Esophagus (tissue), 2 donors: ENCODE measurements at regions not wholly inside any gene's neighbourhood (a gene's known extent, or its start where the extent isn't known, plus 50 kb on each side); places are given as distances from the start of the nearest gene placed in this dataset.

Experiments used
- H3K27ac ChIP-seq, 2 donors: one replicate each; pipeline ENCODE4 v1.5.1; 2013; ENCODE audit warnings: low read depth in 2 of 2, mild to moderate bottlenecking in 2 of 2, inconsistent platforms in 1 of 2, low read length in 1 of 2, moderate library complexity in 1 of 2
- H3K27me3 ChIP-seq, 2 donors: one replicate each; pipeline ENCODE4 v1.6.1; 2013; ENCODE audit warnings: low read length in 2 of 2, control low read depth in 1 of 2, mild to moderate bottlenecking in 1 of 2; ENCODE audit not compliant: insufficient read depth in 2 of 2, control insufficient read depth in 1 of 2
- H3K36me3 ChIP-seq, 2 donors: one replicate each; pipeline ENCODE4 v1.6.1; 2013; ENCODE audit warnings: low read length in 1 of 2; ENCODE audit not compliant: control insufficient read depth in 2 of 2, insufficient read depth in 2 of 2
- H3K4me1 ChIP-seq, 2 donors: one replicate each; pipeline ENCODE4 v1.6.1; 2013; ENCODE audit warnings: low read length in 1 of 2; ENCODE audit not compliant: control insufficient read depth in 2 of 2, insufficient read depth in 2 of 2
- H3K4me3 ChIP-seq, 2 donors: one replicate each; pipeline ENCODE4 v1.5.1; 2013; ENCODE audit warnings: low read length in 2 of 2, mild to moderate bottlenecking in 2 of 2, low read depth in 1 of 2, moderate library complexity in 1 of 2
- H3K9me3 ChIP-seq, 2 donors: one replicate each; pipeline ENCODE4 v1.6.1; 2013; ENCODE audit warnings: mild to moderate bottlenecking in 2 of 2, low read depth in 1 of 2, low read length in 1 of 2, moderate library complexity in 1 of 2; ENCODE audit not compliant: control insufficient read depth in 2 of 2, insufficient read depth in 1 of 2
- WGBS, 2 donors: extraction: QIAGEN DNeasy Blood & Tissue Kit; methylation state at CpG; one replicate each; pipeline ENCODE4 v1.1.7; 2013; 5-methylcytosine and 5-hydroxymethylcytosine counted together
- donor health status: healthy with polysubstance abuse.
- donor health status: Bipolar disorder and iron deficiency.

- Histone ChIP-seq H3K36me3 (no peaks in the 10 kb centered on the region), H3K27ac (no peak overlapping the region), H3K4me3 (no peak overlapping the region), H3K9me3 (no peaks in the 10 kb centered on the region), H3K4me1 (peaks cover 0 to 3% of the 10 kb centered on the region in 2 donors), H3K27me3 (no peaks in the 10 kb centered on the region)
- WGBS, 2 donors: 88 to 92% methylated on average over 9 of the region's 9 CpGs
Observed at GRCh38 chr7:69363136-69363535, 235.1 kb upstream of the AUTS2 start.

DNA sequence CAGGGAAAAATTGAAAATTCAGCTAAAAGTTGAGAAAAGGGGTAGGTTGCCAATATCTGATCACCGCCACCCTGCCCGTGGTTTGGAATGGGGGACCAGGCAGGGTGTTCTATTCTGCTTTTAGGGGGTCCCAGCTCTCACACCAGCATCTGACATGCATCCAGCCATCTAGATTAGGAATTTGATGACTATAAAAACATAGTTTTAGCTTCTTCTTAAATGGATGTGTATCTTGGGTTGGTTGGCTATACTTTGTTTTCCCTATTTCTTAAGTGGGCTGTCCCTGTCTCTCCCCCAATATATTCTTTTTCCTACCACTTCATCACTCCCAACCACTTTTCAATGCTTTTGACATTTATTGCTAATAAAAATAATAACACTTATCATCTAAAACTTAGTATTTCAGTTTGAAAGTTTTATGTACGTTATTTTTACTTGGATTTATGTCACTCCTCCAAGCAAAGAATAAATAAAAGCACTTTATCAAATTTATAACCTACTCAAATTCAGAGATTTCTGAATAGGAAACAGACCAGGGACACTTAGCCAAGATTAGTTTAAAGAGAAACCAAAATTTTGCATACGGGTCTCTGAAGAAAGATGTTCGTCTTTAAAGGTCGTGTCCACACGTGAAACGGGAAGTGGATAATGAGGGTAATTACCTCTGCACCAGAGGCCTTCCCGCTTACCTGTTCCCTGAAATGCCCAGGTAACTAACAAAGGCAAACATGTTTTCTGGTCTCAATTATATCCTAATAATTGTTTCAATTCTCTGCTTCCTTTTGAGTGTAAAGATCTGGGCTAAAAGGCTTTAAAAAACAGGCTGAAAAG, 233.2 kb upstream of the AUTS2 start:
- Histone ChIP-seq H3K27me3 (no peaks in the 10 kb centered on the region), H3K36me3 (no peaks in the 10 kb centered on the region), H3K9me3 (no peaks in the 10 kb centered on the region), H3K4me1 (peaks cover 0 to 3% of the 10 kb centered on the region in 2 donors), H3K27ac (no peak overlapping the region), H3K4me3 (no peak overlapping the region)
- WGBS, 2 donors: 73 to 74% methylated on average over 9 of the region's 9 CpGs

GRCh38 chr7:69365651-69366192, 232.6 kb upstream of the AUTS2 start:
- H3K4me3 ChIP-seq: no peak overlapping the region
- H3K36me3 ChIP-seq: no peaks in the 10 kb centered on the region
- no peaks in the 10 kb centered on the region for H3K9me3 ChIP-seq
- H3K27me3 ChIP-seq: no peaks in the 10 kb centered on the region
- no peak overlapping the region for H3K27ac ChIP-seq
- 55 to 59% methylated on average over 13 of the region's 13 CpGs for WGBS, 2 donors
- no peaks in the 10 kb centered on the region for H3K4me1 ChIP-seq

DNA sequence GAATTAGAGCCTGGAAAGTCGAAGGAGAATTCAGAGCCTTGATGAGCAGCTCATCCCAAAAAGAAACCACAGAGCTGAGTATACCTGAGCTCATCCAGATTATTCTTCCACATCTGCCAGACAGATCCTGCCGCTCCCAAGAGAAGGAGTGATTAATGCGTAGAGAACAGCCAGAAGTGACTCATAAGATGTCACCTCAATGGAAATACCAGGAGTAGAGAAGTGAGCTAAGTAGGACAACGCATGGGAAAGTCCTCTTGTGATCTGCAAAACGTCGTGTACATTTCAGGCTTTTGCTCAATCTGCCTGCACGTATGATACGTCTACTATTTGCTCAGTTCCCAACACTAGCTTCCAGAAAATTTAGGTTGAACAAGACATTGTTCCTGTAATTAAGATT, 230.5 kb upstream of the AUTS2 start:
- Histone ChIP-seq H3K4me1 (no peaks in the 10 kb centered on the region), H3K27me3 (no peaks in the 10 kb centered on the region), H3K9me3 (no peaks in the 10 kb centered on the region), H3K4me3 (no peak overlapping the region), H3K27ac (no peak overlapping the region), H3K36me3 (no peaks in the 10 kb centered on the region)
- 55 to 64% methylated on average over 8 of the region's 8 CpGs for WGBS, 2 donors

GRCh38 chr7:69373171-69374043, 224.9 kb upstream of the AUTS2 start:
- 54 to 61% methylated on average over 6 of the region's 6 CpGs for whole genome bisulfite sequencing, 2 donors
- H3K27ac ChIP-seq: no peak overlapping the region
- H3K4me3 ChIP-seq: no peak overlapping the region
- no peaks in the 10 kb centered on the region for H3K27me3 ChIP-seq
- no peaks in the 10 kb centered on the region for H3K36me3 ChIP-seq
- H3K9me3 ChIP-seq: no peaks in the 10 kb centered on the region
- H3K4me1 ChIP-seq: no peaks in the 10 kb centered on the region

DNA sequence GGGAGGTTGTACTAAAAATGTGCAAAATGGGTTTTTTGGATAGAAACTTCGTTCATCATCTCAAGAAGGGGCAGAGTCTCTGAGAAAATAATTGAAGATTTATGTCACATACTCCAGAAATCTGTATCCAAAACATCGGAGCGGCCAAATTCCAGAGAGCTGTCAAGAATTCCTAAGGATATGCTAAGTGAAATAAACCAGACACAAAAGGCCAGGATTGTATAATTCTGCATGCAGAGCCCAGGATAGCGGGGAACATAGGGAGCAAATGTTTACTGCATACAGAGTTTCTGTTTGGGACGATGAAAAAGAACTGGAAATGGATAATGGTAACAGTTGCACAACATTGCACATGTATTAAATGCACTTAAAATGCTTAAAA, 224.2 kb upstream of the AUTS2 start:
- Histone ChIP-seq H3K4me1 (no peaks in the 10 kb centered on the region), H3K27ac (no peak overlapping the region), H3K27me3 (no peaks in the 10 kb centered on the region), H3K4me3 (no peak overlapping the region), H3K9me3 (no peaks in the 10 kb centered on the region), H3K36me3 (no peaks in the 10 kb centered on the region)
- WGBS, 2 donors: 61 to 71% methylated on average over 5 of the region's 5 CpGs

- H3K4me3 ChIP-seq: no peak overlapping the region
- no peaks in the 10 kb centered on the region for H3K4me1 ChIP-seq
- no peaks in the 10 kb centered on the region for H3K36me3 ChIP-seq
- 58 to 63% methylated on average over 5 of the region's 5 CpGs for WGBS, 2 donors
- H3K9me3 ChIP-seq: no peaks in the 10 kb centered on the region
- H3K27ac ChIP-seq: no peak overlapping the region
- no peaks in the 10 kb centered on the region for H3K27me3 ChIP-seq
Observed at GRCh38 chr7:69377191-69377590, 221.1 kb upstream of the AUTS2 start.

DNA sequence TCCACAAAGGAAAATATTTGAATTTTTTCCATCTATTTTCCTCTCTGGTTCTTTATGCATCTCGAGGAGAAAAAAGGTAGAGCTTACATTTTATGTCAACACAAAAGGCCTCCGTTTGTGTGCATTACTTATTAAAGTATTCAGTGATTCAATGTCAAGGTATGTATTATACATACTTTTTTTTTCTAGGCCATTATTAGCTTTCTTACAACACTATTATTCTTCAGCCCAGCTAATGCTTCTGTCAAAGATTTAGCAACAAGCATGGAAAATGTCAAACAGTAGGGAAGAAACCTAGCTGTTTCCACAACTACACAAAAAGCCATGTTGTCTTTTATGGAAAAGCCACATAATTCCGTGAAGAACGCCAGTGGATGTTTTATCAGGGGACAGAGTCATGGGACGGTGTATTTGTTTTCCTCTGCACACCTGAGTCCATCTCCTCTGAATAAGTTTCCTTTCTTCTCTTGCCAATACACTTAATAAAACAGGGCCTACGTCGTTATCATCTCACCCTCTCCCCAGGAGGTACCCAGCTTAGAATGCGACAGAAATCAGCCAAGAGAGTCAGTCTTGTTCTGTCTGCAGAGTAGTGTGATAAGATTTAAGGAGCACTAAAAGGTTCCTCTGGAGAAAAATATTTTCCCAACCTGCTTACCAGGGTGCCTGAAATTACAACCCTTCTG, 209.7 kb upstream of the AUTS2 start:
- Histone ChIP-seq H3K9me3 (no peaks in the 10 kb centered on the region), H3K27me3 (no peaks in the 10 kb centered on the region), H3K4me1 (no peaks in the 10 kb centered on the region), H3K36me3 (no peaks in the 10 kb centered on the region), H3K4me3 (no peak overlapping the region), H3K27ac (no peak overlapping the region)
- WGBS, 2 donors: 59 to 64% methylated on average over 8 of the region's 8 CpGs

DNA sequence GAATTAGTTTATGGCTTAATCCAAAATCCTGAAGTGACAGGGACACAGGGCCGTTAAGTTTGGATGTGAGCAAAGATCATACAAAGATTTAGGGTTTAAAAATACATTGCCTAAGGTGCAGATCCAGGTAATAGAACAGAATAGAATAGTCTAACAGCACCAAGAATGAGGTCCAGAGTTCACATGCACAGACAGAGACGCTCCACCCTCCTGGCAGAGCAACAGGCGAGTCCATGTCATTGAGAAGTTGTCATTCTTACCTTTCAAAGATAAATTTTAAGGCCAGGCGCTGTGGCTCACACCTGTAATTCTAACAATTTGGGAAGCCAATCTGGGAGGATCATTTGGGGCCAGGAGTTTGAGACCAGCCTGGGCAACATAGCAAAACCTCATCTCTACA, 209.1 kb upstream of the AUTS2 start:
- H3K9me3 ChIP-seq: no peaks in the 10 kb centered on the region

More for the DNA sequence above, 209.1 kb upstream of the AUTS2 start:
- Histone ChIP-seq H3K4me1 (no peaks in the 10 kb centered on the region), H3K27me3 (no peaks in the 10 kb centered on the region), H3K27ac (no peak overlapping the region), H3K4me3 (no peak overlapping the region), H3K36me3 (no peaks in the 10 kb centered on the region)
- WGBS, 2 donors: 39 to 54% methylated on average over 4 of the region's 4 CpGs
